HEK293 (cell line): ENCODE measurements at regions not wholly inside any gene's neighbourhood (a gene's known extent, or its start where the extent isn't known, plus 50 kb on each side); places are given as distances from the start of the nearest gene placed in this dataset.

Experiments used
- CTCF ChIA-PET: fragments of 350-600 bp; formaldehyde crosslinking; extraction: SDS; loops from one replicate; lab custom pipeline; 2021; ENCODE audit warnings: antibody characterized with exemption; lab: Yijun Ruan, JAX
- POLR2A ChIA-PET: fragments of 300-600 bp; formaldehyde crosslinking; extraction: SDS; loops from one replicate; lab custom pipeline; 2020; ENCODE audit warnings: antibody characterized with exemption, inconsistent platforms; lab: Yijun Ruan, JAX
- H3K27ac ChIP-seq: fragments of 200-500 bp; sonication (Bioruptor generic); 2 replicates; pipeline ENCODE4 v1.5.1; 2014; ENCODE audit warnings: low read depth, low read length, control low read depth, inconsistent platforms; ENCODE audit errors: extremely low read depth
- H3K36me3 ChIP-seq, 2 experiments: fragments of 200-500 bp in 1 of 2; sonication (Bioruptor generic) in 1 of 2; 1 replicate in 1 of 2; 2 replicates in 1 of 2; pipeline ENCODE4 v1.5.1; 2014 to 2017; ENCODE audit warnings: inconsistent platforms in 2 of 2, low read length in 2 of 2; ENCODE audit not compliant: control insufficient read depth in 2 of 2, insufficient read depth in 1 of 2
- H3K4me1 ChIP-seq: fragments of 200-500 bp; sonication (Bioruptor generic); 2 replicates; pipeline ENCODE4 v1.5.1; 2014; ENCODE audit warnings: mild to moderate bottlenecking, low read length, inconsistent platforms; ENCODE audit not compliant: control insufficient read depth, insufficient read depth
- H3K4me3 ChIP-seq: 2 replicates; pipeline ENCODE4 v1.5.1; 2011; ENCODE audit warnings: low read depth, mild to moderate bottlenecking, control low read depth, low read length, moderate library complexity
- H3K9me3 ChIP-seq: fragments of 200-500 bp; sonication (Bioruptor generic); 2 replicates; pipeline ENCODE4 v1.5.1; 2014; ENCODE audit warnings: low read depth, low read length, inconsistent platforms; ENCODE audit not compliant: control insufficient read depth, insufficient read depth
- ATF2 ChIP-seq: fragments of 450-650 bp; formaldehyde crosslinking; IDR thresholded peaks from 2 replicates; pipeline ENCODE4 v1.5.1; 2016; ENCODE audit warnings: missing biosample characterization, missing genetic modification characterization, low read depth
- BCL11B ChIP-seq: fragments of 450-650 bp; formaldehyde crosslinking; IDR thresholded peaks from 2 replicates; pipeline ENCODE4 v1.5.1; 2016; ENCODE audit warnings: low read depth, missing biosample characterization, missing genetic modification characterization
- GLI2 ChIP-seq: fragments of 450-650 bp; formaldehyde crosslinking; IDR thresholded peaks from 2 replicates; pipeline ENCODE4; 2017; ENCODE audit warnings: missing biosample characterization, missing genetic modification characterization, low read depth, borderline replicate concordance
- MZF1 ChIP-seq: fragments of 450-650 bp; formaldehyde crosslinking; IDR thresholded peaks from 2 replicates; pipeline ENCODE4 v1.5.1; 2017; ENCODE audit warnings: missing biosample characterization, missing genetic modification characterization, borderline replicate concordance
- SALL2 ChIP-seq: fragments of 450-650 bp; formaldehyde crosslinking; IDR thresholded peaks from 2 replicates; pipeline ENCODE4 v1.5.0; 2017; ENCODE audit warnings: missing biosample characterization, mild to moderate bottlenecking, missing genetic modification characterization, borderline replicate concordance
- ZBTB1 ChIP-seq: fragments of 450-650 bp; formaldehyde crosslinking; IDR thresholded peaks from 2 replicates; pipeline ENCODE4 v1.5.1; 2016; ENCODE audit warnings: missing biosample characterization, missing genetic modification characterization
- ZBTB20 ChIP-seq: fragments of 450-650 bp; formaldehyde crosslinking; IDR thresholded peaks from 2 replicates; pipeline ENCODE4 v1.5.1; 2016; ENCODE audit warnings: missing biosample characterization, missing genetic modification characterization
- ZBTB7A ChIP-seq: fragments of 450-650 bp; formaldehyde crosslinking; IDR thresholded peaks from 2 replicates; pipeline ENCODE4 v1.5.1; 2016; ENCODE audit warnings: low read depth, missing biosample characterization, missing genetic modification characterization
- ZNF133 ChIP-seq: fragments of 450-650 bp; formaldehyde crosslinking; IDR thresholded peaks from 2 replicates; pipeline ENCODE4 v1.5.1; 2016; ENCODE audit warnings: missing biosample characterization, missing genetic modification characterization
- ZNF23 ChIP-seq: fragments of 450-650 bp; formaldehyde crosslinking; IDR thresholded peaks from 2 replicates; pipeline ENCODE4 v1.5.1; 2016; ENCODE audit warnings: missing biosample characterization, missing genetic modification characterization, borderline replicate concordance
- ZNF302 ChIP-seq: fragments of 450-650 bp; formaldehyde crosslinking; IDR thresholded peaks from 2 replicates; pipeline ENCODE4 v1.5.1; 2016; ENCODE audit warnings: missing biosample characterization, missing genetic modification characterization, low read depth
- ZNF362 ChIP-seq: fragments of 450-650 bp; formaldehyde crosslinking; IDR thresholded peaks from 2 replicates; pipeline ENCODE4 v1.5.1; 2016; ENCODE audit warnings: missing biosample characterization, missing genetic modification characterization
- ZNF416 ChIP-seq: fragments of 450-650 bp; formaldehyde crosslinking; IDR thresholded peaks from 2 replicates; pipeline ENCODE4 v1.5.1; 2016; ENCODE audit warnings: missing biosample characterization, missing genetic modification characterization
- ZNF510 ChIP-seq: fragments of 450-650 bp; formaldehyde crosslinking; IDR thresholded peaks from 2 replicates; pipeline ENCODE4 v1.5.1; 2018; ENCODE audit warnings: mild to moderate bottlenecking, missing genetic modification characterization, missing biosample characterization; ENCODE audit not compliant: insufficient replicate concordance
- ZNF514 ChIP-seq: fragments of 450-650 bp; formaldehyde crosslinking; IDR thresholded peaks from 2 replicates; pipeline ENCODE4 v1.5.1; 2016; ENCODE audit warnings: missing biosample characterization, missing genetic modification characterization
- ZNF558 ChIP-seq: fragments of 450-650 bp; formaldehyde crosslinking; IDR thresholded peaks from 2 replicates; pipeline ENCODE4 v1.5.1; 2016; ENCODE audit warnings: missing biosample characterization, missing genetic modification characterization
- ZNF561 ChIP-seq: fragments of 450-650 bp; IDR thresholded peaks from 2 replicates; pipeline ENCODE4 v1.5.1; 2018; ENCODE audit warnings: missing biosample characterization, missing genetic modification characterization, borderline replicate concordance
- ZNF658 ChIP-seq: fragments of 450-650 bp; formaldehyde crosslinking; IDR thresholded peaks from 2 replicates; pipeline ENCODE4; 2016; ENCODE audit warnings: missing biosample characterization, missing genetic modification characterization
- ZNF664 ChIP-seq: fragments of 450-650 bp; formaldehyde crosslinking; IDR thresholded peaks from 2 replicates; pipeline ENCODE4 v1.5.1; 2016; ENCODE audit warnings: missing biosample characterization, missing genetic modification characterization
- ZNF792 ChIP-seq: fragments of 450-650 bp; formaldehyde crosslinking; IDR thresholded peaks from 2 replicates; pipeline ENCODE4 v1.5.1; 2016; ENCODE audit warnings: missing biosample characterization, missing genetic modification characterization
- ZNF830 ChIP-seq: fragments of 450-650 bp; IDR thresholded peaks from 2 replicates; pipeline ENCODE4 v1.5.0; 2018; ENCODE audit warnings: missing biosample characterization, missing genetic modification characterization, low read depth, mild to moderate bottlenecking, moderate library complexity
- TF ChIP-seq, protein P1 (sequence below): fragments of 450-650 bp; formaldehyde crosslinking; IDR thresholded peaks from 2 replicates; pipeline ENCODE4 v1.5.1; 2016; ENCODE audit warnings: missing biosample characterization, missing genetic modification characterization
- TF ChIP-seq, protein P2 (sequence below): IDR thresholded peaks from 2 replicates; pipeline ENCODE4 v1.6.1; 2011; ENCODE audit warnings: mild to moderate bottlenecking, low read depth, low read length, borderline replicate concordance
- TF ChIP-seq, protein P3 (sequence below): fragments of 450-650 bp; formaldehyde crosslinking; IDR thresholded peaks from 2 replicates; pipeline ENCODE4 v1.5.1; 2016; ENCODE audit warnings: missing biosample characterization, missing genetic modification characterization
- TF ChIP-seq, protein P4 (sequence below): fragments of 450-650 bp; IDR thresholded peaks from 2 replicates; pipeline ENCODE4 v1.5.1; 2018; ENCODE audit warnings: missing biosample characterization, mild to moderate bottlenecking, missing genetic modification characterization
- TF ChIP-seq, protein P5 (sequence below): fragments of 450-650 bp; formaldehyde crosslinking; IDR thresholded peaks from 2 replicates; pipeline ENCODE4 v1.5.1; 2017; ENCODE audit warnings: missing biosample characterization, missing genetic modification characterization

GRCh38 chr5:50300878-50301277 lies 140.2 kb downstream of the EMB start:
- CTCF ChIA-PET: no interaction called here
- Histone ChIP-seq H3K4me1 (no peaks in the 10 kb centered on the region), H3K4me3 (no peak overlapping the region), H3K36me3 (no peaks in the 10 kb centered on the region), H3K27ac (no peak overlapping the region), H3K9me3 (no peaks in the 10 kb centered on the region)
- POLR2A ChIA-PET: interaction anchor here (0.6 kb wide), 1 partner anchor 276 kb away, joined by 3 read pairs; no protein-coding TSS in a partner anchor
- TF ChIP-seq ZNF658 (tag by site-specific recombination): no peak
- no peak for TF ChIP-seq SALL2 (tag by site-specific recombination)
- TF ChIP-seq BCL11B: no peak
- TF ChIP-seq, protein P1, sequence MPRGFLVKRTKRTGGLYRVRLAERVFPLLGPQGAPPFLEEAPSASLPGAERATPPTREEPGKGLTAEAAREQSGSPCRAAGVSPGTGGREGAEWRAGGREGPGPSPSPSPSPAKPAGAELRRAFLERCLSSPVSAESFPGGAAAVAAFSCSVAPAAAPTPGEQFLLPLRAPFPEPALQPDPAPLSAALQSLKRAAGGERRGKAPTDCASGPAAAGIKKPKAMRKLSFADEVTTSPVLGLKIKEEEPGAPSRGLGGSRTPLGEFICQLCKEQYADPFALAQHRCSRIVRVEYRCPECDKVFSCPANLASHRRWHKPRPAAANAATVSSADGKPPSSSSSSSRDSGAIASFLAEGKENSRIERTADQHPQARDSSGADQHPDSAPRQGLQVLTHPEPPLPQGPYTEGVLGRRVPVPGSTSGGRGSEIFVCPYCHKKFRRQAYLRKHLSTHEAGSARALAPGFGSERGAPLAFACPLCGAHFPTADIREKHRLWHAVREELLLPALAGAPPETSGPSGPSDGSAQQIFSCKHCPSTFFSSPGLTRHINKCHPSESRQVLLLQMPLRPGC (tag by site-specific recombination): no peak
- no peak for TF ChIP-seq ZBTB20 (tag by site-specific recombination)
- no peak for TF ChIP-seq GLI2
- TF ChIP-seq ZNF362: no peak
- TF ChIP-seq ZNF302: no peak
- no peak for TF ChIP-seq ZNF558 (tag by site-specific recombination)
- no peak for TF ChIP-seq ZNF830 (tag by site-specific recombination)
- no peak for TF ChIP-seq ZNF792 (tag by site-specific recombination)
- TF ChIP-seq, protein P2, sequence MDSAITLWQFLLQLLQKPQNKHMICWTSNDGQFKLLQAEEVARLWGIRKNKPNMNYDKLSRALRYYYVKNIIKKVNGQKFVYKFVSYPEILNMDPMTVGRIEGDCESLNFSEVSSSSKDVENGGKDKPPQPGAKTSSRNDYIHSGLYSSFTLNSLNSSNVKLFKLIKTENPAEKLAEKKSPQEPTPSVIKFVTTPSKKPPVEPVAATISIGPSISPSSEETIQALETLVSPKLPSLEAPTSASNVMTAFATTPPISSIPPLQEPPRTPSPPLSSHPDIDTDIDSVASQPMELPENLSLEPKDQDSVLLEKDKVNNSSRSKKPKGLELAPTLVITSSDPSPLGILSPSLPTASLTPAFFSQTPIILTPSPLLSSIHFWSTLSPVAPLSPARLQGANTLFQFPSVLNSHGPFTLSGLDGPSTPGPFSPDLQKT: no peak
- no peak for TF ChIP-seq ZNF23 (tag by site-specific recombination)

DNA sequence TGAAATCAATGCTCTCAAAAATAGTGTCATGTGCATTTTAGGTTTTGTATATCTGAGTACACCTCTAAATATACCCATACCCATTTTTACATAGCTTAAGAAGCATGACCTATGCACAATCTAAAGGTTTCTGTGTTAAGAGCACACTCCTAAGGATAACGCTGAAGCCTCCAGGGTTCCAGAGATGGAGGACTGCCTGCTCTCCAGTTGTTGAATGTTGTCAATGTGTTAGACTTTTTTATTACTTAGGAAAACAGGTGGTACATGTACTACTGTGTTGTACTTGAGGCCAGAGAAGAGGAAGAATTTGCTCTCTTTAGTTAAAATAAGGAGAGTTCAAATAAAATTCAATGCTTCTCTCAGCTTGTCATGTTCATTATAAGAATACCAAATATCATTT lies 141.2 kb downstream of the EMB start:
- Histone ChIP-seq H3K36me3 (no peaks in the 10 kb centered on the region), H3K9me3 (no peaks in the 10 kb centered on the region), H3K27ac (no peak overlapping the region), H3K4me3 (no peak overlapping the region), H3K4me1 (no peaks in the 10 kb centered on the region)
- CTCF ChIA-PET: no interaction called here
- POLR2A ChIA-PET: no interaction called here
- no peak for TF ChIP-seq ZNF510
- TF ChIP-seq ZBTB7A (tag by site-specific recombination): no peak
- no peak for TF ChIP-seq ZNF416 (tag by site-specific recombination)
- TF ChIP-seq ZNF561 (tag by site-specific recombination): no peak
- no peak for TF ChIP-seq MZF1 (tag by site-specific recombination)
- TF ChIP-seq, protein P3, sequence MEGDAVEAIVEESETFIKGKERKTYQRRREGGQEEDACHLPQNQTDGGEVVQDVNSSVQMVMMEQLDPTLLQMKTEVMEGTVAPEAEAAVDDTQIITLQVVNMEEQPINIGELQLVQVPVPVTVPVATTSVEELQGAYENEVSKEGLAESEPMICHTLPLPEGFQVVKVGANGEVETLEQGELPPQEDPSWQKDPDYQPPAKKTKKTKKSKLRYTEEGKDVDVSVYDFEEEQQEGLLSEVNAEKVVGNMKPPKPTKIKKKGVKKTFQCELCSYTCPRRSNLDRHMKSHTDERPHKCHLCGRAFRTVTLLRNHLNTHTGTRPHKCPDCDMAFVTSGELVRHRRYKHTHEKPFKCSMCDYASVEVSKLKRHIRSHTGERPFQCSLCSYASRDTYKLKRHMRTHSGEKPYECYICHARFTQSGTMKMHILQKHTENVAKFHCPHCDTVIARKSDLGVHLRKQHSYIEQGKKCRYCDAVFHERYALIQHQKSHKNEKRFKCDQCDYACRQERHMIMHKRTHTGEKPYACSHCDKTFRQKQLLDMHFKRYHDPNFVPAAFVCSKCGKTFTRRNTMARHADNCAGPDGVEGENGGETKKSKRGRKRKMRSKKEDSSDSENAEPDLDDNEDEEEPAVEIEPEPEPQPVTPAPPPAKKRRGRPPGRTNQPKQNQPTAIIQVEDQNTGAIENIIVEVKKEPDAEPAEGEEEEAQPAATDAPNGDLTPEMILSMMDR (tag by site-specific recombination): no peak
- TF ChIP-seq ZNF830 (tag by site-specific recombination): no peak
- TF ChIP-seq ATF2 (tag by site-specific recombination): no peak
- no peak for TF ChIP-seq ZNF664 (tag by site-specific recombination)
- TF ChIP-seq ZNF558 (tag by site-specific recombination): no peak
- TF ChIP-seq, protein P4, sequence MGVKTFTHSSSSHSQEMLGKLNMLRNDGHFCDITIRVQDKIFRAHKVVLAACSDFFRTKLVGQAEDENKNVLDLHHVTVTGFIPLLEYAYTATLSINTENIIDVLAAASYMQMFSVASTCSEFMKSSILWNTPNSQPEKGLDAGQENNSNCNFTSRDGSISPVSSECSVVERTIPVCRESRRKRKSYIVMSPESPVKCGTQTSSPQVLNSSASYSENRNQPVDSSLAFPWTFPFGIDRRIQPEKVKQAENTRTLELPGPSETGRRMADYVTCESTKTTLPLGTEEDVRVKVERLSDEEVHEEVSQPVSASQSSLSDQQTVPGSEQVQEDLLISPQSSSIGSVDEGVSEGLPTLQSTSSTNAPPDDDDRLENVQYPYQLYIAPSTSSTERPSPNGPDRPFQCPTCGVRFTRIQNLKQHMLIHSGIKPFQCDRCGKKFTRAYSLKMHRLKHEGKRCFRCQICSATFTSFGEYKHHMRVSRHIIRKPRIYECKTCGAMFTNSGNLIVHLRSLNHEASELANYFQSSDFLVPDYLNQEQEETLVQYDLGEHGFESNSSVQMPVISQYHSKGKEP (tag by site-specific recombination): no peak
- TF ChIP-seq ZNF133 (tag by site-specific recombination): no peak
- no peak for TF ChIP-seq ZBTB1 (tag by site-specific recombination)
- no peak for TF ChIP-seq ZNF514 (tag by site-specific recombination)
- TF ChIP-seq, protein P5, sequence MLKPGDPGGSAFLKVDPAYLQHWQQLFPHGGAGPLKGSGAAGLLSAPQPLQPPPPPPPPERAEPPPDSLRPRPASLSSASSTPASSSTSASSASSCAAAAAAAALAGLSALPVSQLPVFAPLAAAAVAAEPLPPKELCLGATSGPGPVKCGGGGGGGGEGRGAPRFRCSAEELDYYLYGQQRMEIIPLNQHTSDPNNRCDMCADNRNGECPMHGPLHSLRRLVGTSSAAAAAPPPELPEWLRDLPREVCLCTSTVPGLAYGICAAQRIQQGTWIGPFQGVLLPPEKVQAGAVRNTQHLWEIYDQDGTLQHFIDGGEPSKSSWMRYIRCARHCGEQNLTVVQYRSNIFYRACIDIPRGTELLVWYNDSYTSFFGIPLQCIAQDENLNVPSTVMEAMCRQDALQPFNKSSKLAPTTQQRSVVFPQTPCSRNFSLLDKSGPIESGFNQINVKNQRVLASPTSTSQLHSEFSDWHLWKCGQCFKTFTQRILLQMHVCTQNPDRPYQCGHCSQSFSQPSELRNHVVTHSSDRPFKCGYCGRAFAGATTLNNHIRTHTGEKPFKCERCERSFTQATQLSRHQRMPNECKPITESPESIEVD (tag by site-specific recombination): no peak
